GM19351 (cell line): ENCODE measurements at regions not wholly inside any gene's neighbourhood (a gene's known extent, or its start where the extent isn't known, plus 50 kb on each side); places are given as distances from the start of the nearest gene placed in this dataset.
"Not testable (repeated sequence)": the region's sequence is repeated elsewhere in the genome, so short reads cannot be mapped to it uniquely, and the experiment has no call there.

ENCODE experiments used
- ATAC-seq: cut with Tn5 transposase; IDR thresholded peaks from one replicate; pipeline ENCODE4 v1.9.1; 2021; ENCODE audit warnings: mild to moderate bottlenecking, moderate library complexity; ENCODE audit not compliant: unreplicated experiment

DNA sequence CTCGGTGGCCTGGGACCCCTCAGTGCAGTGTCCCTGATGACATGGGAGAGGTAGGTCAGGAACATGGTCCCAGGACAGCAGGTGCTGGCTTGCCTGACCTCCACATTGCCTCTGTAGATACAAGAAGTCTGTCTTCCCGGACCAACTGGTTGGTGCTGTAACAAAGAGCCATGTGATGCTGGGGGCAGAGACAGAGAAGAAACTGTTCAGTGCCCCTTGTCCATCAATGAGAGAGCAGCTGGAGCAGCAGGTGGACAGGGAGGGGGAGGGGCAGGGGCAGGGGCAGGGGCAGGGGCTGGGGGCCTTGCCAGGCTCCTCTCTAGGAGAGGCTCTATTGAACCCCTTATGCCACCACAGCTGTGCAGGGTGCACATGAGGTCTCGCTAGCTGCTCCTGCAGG, 191.8 kb downstream of the KLRB1 start:
- not testable (repeated sequence) for ATAC-seq

DNA sequence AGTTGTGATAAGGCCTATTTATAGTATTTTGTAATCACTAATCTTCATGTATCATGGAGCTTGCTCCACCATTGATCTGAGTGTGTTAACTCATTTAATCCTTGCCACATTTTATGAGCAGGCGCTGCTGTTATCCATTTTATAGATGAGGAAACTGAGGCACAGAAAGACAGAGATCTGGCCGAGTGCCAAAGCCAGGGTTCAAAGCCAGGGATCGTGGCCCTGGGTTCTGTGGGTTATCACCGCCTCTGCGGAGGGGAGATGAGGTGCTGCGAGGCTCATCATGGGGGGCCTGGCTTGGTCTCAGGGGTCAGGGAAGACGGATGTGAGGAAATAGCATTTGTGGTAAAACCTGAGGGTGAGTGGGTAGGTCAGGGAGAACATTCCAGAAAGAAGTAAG, 193.9 kb downstream of the KLRB1 start:
- ATAC-seq = not testable (repeated sequence)

- not testable (repeated sequence) for ATAC-seq
Observed at GRCh38 chr12:9412459-9412858, 195.3 kb downstream of the KLRB1 start.

DNA sequence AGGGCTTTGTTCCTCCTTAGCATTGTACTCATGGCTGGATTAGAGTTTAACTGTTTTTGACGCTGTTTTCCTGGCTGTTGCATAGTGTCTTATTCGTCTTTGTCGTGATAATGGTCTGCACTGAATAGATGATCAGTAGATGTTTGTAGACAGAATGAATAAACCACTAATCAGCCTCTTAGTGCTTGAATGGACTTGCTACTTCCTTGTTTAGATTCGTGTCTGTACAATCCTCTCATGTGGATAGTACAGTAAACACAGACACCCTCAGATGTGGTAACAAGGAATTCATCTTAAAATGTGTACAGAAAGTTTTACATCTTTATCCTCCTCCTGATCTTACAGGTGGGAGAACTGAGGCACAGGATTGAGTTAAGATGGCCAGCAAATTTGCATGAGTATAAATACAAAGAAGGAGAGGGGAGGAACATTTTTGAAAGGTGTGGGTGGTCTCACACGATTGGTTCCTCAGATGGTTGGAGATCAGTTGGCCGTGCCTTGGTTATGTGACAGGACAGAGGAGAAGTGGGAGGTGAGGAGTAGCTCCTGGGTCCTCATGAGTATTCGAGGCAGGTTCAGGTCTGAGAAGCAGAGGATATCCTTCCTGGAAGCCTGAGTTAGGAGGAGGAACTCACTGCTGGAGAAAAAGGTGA, 196.0 kb downstream of the KLRB1 start:
- peak; percentile 50 for ATAC-seq

DNA sequence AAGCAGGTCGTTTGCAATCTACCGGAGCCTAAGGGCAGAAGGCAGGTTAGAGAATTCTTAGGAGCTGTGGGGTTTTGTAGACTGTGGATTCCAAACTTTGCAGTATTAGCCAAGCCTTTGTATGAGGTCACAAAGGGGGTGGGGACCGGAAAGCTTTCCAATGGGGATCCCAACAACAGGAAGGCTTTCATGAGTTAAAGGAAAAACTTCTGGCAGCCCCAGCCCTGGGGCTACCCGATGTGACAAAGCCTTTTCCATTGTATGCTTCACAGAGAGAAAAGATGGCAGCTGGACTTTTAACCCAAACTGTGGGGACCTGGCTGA, 199.2 kb upstream of the PZP start:
- not testable (repeated sequence) for ATAC-seq

DNA sequence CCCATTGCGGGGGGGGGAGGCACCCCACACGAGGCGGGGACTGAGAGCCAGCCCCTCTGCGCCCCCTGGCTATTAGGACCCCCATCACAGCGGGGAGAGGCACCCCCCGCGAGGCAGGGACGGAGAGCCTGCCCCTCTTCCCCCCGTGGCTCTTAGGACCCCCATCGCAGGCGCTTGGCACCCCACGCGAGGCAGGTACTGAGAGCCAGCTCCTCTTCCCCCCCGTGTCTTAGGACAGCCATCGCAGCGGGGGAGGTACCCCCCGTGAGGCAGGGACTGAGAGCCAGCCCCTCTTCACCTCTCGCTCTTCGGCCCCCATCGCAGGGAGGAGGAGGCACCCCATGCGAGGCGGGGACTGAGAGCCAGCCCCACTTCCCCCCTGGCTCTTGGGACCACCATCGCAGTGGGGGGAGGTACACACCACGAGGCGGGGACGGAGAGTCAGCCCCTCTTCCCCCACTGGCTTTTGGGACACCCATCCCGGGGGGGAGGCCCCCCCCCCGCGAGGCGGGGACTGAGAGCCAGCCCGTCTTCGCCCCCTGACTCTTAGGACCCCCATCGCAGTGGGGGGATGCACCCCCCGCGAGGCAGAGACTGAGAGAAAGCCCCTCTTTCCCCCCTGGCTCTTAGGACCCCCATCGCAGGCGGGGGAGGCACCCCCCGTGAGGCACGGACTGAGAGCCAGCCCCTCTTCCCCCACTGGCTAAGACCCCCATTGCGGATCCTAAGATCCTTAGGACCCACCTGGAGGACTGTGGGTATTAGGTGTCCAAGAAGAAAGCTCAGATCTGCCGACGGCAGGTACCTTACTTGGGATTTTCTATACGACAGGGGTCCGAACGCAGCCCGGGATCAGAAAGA, 198.6 kb upstream of the PZP start:
- ATAC-seq = no peak

GRCh38 chr12:9405886-9406563, 197.8 kb upstream of the PZP start:
- no peak for ATAC-seq

DNA sequence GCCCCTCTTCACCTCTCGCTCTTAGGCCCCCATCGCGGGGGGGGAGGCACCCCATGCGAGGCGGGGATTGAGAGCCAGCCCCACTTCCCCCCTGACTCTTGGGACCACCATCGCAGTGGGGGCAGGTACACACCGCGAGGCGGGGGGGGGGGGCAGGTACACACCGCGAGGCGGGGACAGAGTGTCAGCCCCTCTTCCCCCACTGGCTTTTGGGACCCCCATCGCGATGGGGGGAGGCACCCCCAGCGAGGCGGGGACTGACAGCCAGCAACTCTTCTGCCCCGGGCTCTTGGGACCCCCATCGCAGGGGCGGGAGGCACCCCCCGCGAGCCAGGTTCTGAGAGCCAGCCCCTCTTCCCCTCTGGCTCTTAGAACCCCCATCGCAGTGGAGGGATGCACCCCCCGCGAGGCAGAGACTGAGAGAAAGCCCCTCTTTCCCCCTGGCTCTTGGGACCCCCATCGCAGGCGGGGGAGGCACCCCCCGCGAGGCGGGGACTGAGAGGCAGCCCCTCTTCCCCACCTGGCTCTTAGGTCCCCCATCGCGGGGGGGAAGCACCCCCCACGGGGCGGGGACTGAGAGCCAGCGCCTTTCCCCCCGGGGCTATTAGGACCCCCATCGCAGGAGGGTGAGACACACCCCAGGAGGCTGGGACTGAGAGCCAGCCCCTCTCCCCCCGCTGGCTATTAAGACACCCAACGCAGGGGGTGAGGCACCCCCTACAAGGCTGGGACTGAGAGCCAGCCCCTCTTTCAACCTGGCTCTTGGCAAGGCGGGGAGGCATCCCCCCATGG, 196.5 kb upstream of the PZP start:
- no peak for ATAC-seq

DNA sequence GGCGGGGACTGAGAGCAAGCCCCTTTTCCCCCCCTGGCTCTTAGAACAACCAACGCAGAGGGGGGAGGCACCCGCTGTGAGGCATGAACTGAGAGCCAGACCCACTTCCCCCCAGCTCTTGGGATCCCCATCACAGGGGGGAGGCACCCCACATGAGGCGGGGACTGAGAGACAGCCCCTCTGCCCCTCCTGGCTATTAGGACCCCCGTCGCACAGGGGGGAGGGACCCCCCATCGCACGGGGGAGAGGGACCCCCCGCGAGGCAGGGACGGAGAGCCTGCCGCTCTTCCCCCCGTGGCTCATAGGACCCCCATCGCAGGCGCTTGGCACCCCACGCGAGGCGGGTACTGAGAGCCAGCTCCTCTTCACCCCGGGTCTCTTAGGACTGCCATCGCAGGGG, 195.8 kb upstream of the PZP start:
- no peak for ATAC-seq

GRCh38 chr12:9402432-9403040, 194.3 kb upstream of the PZP start:
- not testable (repeated sequence) for ATAC-seq

- not testable (repeated sequence) for ATAC-seq
Observed at GRCh38 chr12:9396367-9396766, 188.2 kb upstream of the PZP start.

DNA sequence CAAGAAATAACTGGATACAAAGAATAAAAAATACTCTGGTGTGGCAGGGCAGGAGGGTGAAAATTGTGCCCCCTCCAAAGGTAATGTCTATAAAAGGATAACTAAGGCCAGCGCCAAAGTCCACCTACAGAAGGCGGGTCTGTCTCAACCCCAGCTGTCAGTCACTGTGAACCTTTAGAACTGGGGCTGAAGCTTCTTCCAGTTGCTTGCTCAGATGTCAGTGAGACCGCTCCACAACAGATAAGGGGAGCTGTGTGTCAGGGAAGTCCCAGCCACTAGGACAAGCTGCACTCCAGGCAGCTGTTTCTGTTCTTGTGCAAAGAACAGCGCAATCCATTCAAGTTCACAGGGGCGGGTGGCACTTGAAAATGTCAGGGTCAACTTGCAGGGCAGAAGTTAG, 187.0 kb upstream of the PZP start:
- not testable (repeated sequence) for ATAC-seq

- ATAC-seq = no peak
Observed at GRCh38 chr12:9392842-9393241, 184.6 kb upstream of the PZP start.

GRCh38 chr12:9391815-9392214, 183.6 kb upstream of the PZP start:
- no peak for ATAC-seq

- no peak for ATAC-seq
Observed at GRCh38 chr12:9390761-9391160, 182.6 kb upstream of the PZP start.

- no peak for ATAC-seq
Observed at GRCh38 chr12:9389796-9390195, 181.6 kb upstream of the PZP start.

DNA sequence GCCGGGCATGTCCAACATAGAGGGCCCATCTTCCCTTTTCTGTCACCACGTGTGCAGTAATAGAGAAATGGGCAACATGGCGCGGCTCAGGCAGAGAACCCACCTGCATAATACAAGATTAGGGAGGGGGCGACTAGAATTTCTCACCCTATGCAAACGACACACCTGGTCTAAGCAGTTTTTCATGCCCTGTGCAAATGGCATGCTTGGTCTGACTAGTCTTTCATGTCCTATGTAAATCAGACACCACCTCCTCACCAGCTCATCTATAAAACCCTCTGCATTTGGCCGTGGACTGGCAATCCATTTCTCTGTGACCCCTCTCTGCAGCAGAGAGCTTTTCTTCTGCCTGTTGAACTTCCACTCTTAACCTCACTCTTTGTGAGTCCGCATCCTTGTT, 180.2 kb upstream of the PZP start:
- no peak for ATAC-seq

GRCh38 chr12:9387450-9387849, 179.3 kb upstream of the PZP start:
- ATAC-seq = no peak

- no peak for ATAC-seq
Observed at GRCh38 chr12:9383585-9383984, 175.4 kb upstream of the PZP start.

DNA sequence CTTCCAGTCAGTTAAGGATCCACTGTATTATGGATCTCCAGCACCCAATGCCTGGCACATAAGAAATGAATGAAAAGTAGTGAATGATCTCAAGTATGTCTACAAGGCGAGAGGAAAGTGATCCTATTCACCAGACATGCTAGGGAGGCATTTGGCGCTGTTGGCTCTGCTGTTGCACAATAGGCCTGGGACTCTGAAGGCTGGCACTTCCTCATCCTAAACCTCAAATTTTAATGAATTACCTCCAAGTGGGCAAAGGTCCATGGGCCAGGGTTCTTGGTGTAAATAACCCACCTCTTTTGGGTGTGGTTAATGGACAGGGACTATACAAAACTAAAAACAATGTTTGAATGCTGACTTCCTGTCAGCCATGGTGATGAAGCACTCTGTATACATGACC, 173.4 kb upstream of the PZP start:
- no peak for ATAC-seq

GRCh38 chr12:9380650-9381049, 172.5 kb upstream of the PZP start:
- ATAC-seq = no peak
